BLaER1 treated with 17β-estradiol and CSF1 and Interleukin-3, amounts not matched to agents 10 nM and 100 nM (cell line): ENCODE measurements at regions not wholly inside any gene's neighbourhood (a gene's known extent, or its start where the extent isn't known, plus 50 kb on each side); places are given as distances from the start of the nearest gene placed in this dataset.

Source experiments
- H3K27ac ChIP-seq, 11 experiments: shearing (Covaris generic); formaldehyde crosslinking; 2 replicates each; pipeline ENCODE4 v1.8.1; 2022
- H3K27me3 ChIP-seq, 11 experiments: shearing (Covaris generic); formaldehyde crosslinking; 2 replicates each; pipeline ENCODE4 v1.8.1; 2022
- H3K36me3 ChIP-seq, 11 experiments: shearing (Covaris generic); formaldehyde crosslinking; 2 replicates each; pipeline ENCODE4 v1.8.1; 2022
- H3K4me1 ChIP-seq, 10 experiments: shearing (Covaris generic); formaldehyde crosslinking; 2 replicates each; pipeline ENCODE4 v1.8.1; 2022
- H3K4me2 ChIP-seq, 11 experiments: shearing (Covaris generic); formaldehyde crosslinking; 2 replicates each; pipeline ENCODE4 v1.8.1; 2022
- H3K4me3 ChIP-seq, 10 experiments: shearing (Covaris generic); formaldehyde crosslinking; 2 replicates each; pipeline ENCODE4 v1.8.1; 2022
- H3K9ac ChIP-seq, 11 experiments: shearing (Covaris generic); formaldehyde crosslinking; 2 replicates each; pipeline ENCODE4 v1.8.1; 2022
- H3K9me3 ChIP-seq, 11 experiments: shearing (Covaris generic); formaldehyde crosslinking; replicated peaks in 1 of 11; 2 replicates each; pipeline ENCODE4 v1.8.1; 2022
- H4K20me1 ChIP-seq, 11 experiments: shearing (Covaris generic); formaldehyde crosslinking; 2 replicates each; pipeline ENCODE4 v1.8.1; 2022
- Cebpa-rat ChIP-seq, 11 experiments: shearing (Covaris generic); IDR thresholded peaks; 2 replicates each; pipeline ENCODE4 v1.8.1; 2022

- Histone ChIP-seq H3K36me3 (no peaks in the 10 kb centered on the region), H3K4me1 (no peaks in the 10 kb centered on the region), H3K4me2 (no peak overlapping the region), H3K9me3 (no peaks in the 10 kb centered on the region), H3K27me3 (no peaks in the 10 kb centered on the region), H3K4me3 (no peak overlapping the region), H3K9ac (no peak overlapping the region), H4K20me1 (no peaks in the 10 kb centered on the region; a peak in 1 of 22 replicates), H3K27ac (no peak overlapping the region)
- no peak for TF ChIP-seq Cebpa-rat (IDR thresholded peaks at IDR 0.05)
These were observed 125.8 kb upstream of the AJAP1 start for GRCh38 chr1:4528590-4528989.

DNA sequence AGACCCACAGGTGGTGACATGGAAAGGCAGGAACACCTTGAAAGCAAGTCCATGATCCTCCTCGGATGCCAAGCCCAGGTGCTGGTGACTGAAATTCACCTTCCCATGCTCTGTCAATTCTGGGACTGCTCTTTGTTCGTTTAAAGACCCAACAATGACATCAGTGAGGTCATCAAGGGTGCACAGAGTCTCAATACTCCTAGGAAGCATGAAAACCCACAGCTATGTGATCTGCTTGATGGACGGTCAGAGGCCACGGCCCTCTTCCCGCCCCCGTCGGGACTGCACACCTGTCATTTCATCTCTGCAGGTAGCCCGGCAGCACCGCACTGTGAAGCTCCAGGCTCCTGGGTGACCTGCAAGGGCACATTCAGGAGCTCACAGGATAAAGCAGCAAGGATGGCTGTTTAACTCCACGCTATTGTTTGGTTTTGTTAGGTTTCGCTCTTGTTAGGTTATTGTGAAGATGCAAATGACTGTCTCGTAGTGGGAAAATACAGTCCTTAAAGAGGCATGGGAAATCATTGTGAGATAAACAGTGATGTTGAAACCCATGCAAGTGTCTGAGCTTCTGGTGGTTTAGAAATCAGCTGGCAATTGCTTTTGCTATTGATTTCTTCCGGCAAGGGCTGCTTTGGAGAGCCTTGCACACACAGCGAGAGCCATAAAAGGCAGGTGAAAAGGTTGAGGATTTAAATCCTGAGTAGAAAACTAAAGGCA lies 124.8 kb upstream of the AJAP1 start:
- no peak for TF ChIP-seq Cebpa-rat (IDR thresholded peaks at IDR 0.05)
- no peaks in the 10 kb centered on the region for H3K9me3 ChIP-seq
- no peak overlapping the region for H3K9ac ChIP-seq

GRCh38 chr1:4530166-4530785 lies 124.1 kb upstream of the AJAP1 start:
- Histone ChIP-seq H3K27me3 (no peaks in the 10 kb centered on the region), H3K4me2 (no peak overlapping the region), H3K27ac (no peak overlapping the region), H3K9me3 (peaks cover 0 to 6% (median 0%) of the 10 kb centered on the region in 11 experiments; a peak in 1 of 22 replicates), H3K9ac (no peak overlapping the region), H4K20me1 (no peaks in the 10 kb centered on the region; a peak in 1 of 22 replicates), H3K36me3 (no peaks in the 10 kb centered on the region), H3K4me3 (no peak overlapping the region), H3K4me1 (no peaks in the 10 kb centered on the region)
- no peak for TF ChIP-seq Cebpa-rat (IDR thresholded peaks at IDR 0.05)

More for the DNA sequence above, 124.8 kb upstream of the AJAP1 start:
- Histone ChIP-seq H3K36me3 (no peaks in the 10 kb centered on the region), H4K20me1 (no peaks in the 10 kb centered on the region; a peak in 1 of 22 replicates), H3K4me1 (no peaks in the 10 kb centered on the region), H3K27ac (no peak overlapping the region), H3K4me3 (no peak overlapping the region), H3K27me3 (no peaks in the 10 kb centered on the region), H3K4me2 (no peak overlapping the region)

DNA sequence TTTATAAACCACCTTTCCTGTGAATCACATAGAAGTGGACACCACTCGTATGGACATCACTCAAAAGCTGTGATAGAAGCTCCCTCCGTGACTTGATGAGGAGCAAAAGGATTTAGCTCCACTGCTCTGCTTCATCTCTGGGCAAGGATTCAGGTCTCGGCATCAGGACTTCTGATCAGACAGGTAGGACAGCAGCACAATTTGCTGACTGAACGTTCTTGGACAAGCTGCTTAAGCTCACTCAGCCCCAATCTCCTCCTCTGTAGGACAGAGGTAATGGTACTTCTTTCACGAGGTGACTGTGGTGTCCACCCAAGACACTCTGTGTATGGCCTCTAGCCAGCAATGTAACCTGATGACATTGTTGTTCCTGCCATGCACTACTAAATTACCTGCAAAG lies 122.6 kb upstream of the AJAP1 start:
- Histone ChIP-seq H3K36me3 (no peaks in the 10 kb centered on the region), H3K27ac (no peak overlapping the region), H3K9me3 (peaks cover 0 to 12% (median 8%) of the 10 kb centered on the region in 11 experiments; a peak in 7 of 22 replicates), H3K27me3 (no peaks in the 10 kb centered on the region), H4K20me1 (no peaks in the 10 kb centered on the region), H3K9ac (no peak overlapping the region), H3K4me1 (no peaks in the 10 kb centered on the region), H3K4me2 (no peak overlapping the region), H3K4me3 (no peak overlapping the region)
- TF ChIP-seq Cebpa-rat (IDR thresholded peaks at IDR 0.05) = no peak

DNA sequence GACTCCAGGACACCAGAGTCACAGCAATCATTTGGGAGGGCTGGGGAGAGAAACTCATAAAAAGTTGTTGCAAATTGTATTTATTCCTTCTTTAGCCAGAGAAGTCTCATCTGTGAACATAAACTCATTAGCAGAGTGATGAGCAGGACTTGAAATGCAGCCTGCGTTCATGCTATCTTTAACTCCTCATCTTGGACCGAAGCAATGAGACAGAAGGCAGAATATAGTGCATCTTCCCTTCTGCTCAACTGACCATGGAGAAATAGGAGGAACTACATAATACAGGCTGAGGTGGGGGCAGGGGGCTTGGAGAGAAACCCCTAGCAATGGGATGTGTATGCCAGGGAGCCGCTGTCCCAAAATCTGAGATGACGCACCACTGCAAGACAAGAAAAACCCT lies 121.8 kb upstream of the AJAP1 start:
- peaks cover 0 to 12% (median 8%) of the 10 kb centered on the region in 11 experiments; a peak in 7 of 22 replicates for H3K9me3 ChIP-seq
- no peak overlapping the region for H3K4me3 ChIP-seq
- H3K27ac ChIP-seq = no peak overlapping the region
- no peak overlapping the region for H3K4me2 ChIP-seq
- no peak for TF ChIP-seq Cebpa-rat (IDR thresholded peaks at IDR 0.05)
- H3K36me3 ChIP-seq = no peaks in the 10 kb centered on the region
- no peaks in the 10 kb centered on the region for H3K27me3 ChIP-seq
- no peak overlapping the region for H3K9ac ChIP-seq
- no peaks in the 10 kb centered on the region for H4K20me1 ChIP-seq
- no peaks in the 10 kb centered on the region for H3K4me1 ChIP-seq

GRCh38 chr1:4546911-4547310 lies 107.5 kb upstream of the AJAP1 start:
- Histone ChIP-seq H3K27me3 (no peaks in the 10 kb centered on the region), H3K27ac (no peak overlapping the region), H3K9me3 (peaks cover 3 to 12% (median 11%) of the 10 kb centered on the region in 11 experiments; a peak in 13 of 22 replicates), H3K36me3 (no peaks in the 10 kb centered on the region), H3K4me1 (no peaks in the 10 kb centered on the region), H3K4me2 (no peak overlapping the region), H3K9ac (no peak overlapping the region), H3K4me3 (no peak overlapping the region), H4K20me1 (no peaks in the 10 kb centered on the region; a peak in 3 of 22 replicates)
- TF ChIP-seq Cebpa-rat (IDR thresholded peaks at IDR 0.05) = no peak

DNA sequence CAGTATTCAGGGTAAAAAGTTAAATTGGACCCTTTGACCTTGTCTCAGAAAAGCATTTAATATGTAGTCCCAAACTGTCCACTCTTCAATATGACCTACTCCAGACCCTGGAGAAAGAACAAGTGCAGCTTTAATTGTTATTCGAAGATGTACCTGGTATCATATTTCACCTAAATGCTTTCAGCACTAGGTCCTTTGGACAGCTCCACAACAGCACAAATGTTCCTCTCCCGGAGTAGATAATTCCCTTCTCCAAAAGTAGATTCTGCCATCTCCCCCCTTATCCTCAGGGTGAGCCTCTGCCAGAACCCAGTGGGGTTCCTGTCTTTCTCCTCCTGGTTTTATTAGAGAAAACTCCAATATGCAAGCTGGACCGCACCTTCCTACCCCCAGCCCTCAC lies 104.5 kb upstream of the AJAP1 start:
- H3K27ac ChIP-seq = no peak overlapping the region
- H3K4me1 ChIP-seq = no peaks in the 10 kb centered on the region
- no peak overlapping the region for H3K9ac ChIP-seq
- H3K4me2 ChIP-seq = no peak overlapping the region
- no peaks in the 10 kb centered on the region for H3K36me3 ChIP-seq
- H3K27me3 ChIP-seq = no peaks in the 10 kb centered on the region
- TF ChIP-seq Cebpa-rat (IDR thresholded peaks at IDR 0.05) = no peak
- no peaks in the 10 kb centered on the region; a peak in 4 of 22 replicates for H4K20me1 ChIP-seq
- no peak overlapping the region for H3K4me3 ChIP-seq
- H3K9me3 ChIP-seq = no peaks in the 10 kb centered on the region

DNA sequence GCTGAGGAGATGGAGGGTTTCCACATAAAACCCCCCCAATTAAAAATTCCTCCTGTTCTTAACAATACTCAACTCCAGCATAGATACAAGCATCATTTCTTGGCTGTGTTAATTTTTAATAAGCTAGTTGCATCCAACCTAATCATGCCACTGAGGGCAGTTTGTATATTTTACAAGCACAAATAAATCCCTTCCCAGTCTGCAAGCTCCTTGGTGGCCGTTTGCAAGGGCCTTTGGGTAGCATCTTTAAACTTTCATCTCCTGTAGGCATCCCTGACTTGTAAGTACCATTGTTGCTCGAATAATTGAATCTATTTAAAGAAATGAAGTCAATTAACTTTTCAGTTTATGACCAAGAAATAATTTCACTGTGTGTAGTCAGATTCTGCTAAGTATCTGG lies 103.5 kb upstream of the AJAP1 start:
- H3K27me3 ChIP-seq = no peaks in the 10 kb centered on the region
- H3K27ac ChIP-seq = no peak overlapping the region
- H3K9ac ChIP-seq = no peak overlapping the region
- no peaks in the 10 kb centered on the region for H3K4me1 ChIP-seq
- no peak for TF ChIP-seq Cebpa-rat (IDR thresholded peaks at IDR 0.05)
- no peak overlapping the region for H3K4me3 ChIP-seq
- no peaks in the 10 kb centered on the region for H3K9me3 ChIP-seq
- H3K36me3 ChIP-seq = no peaks in the 10 kb centered on the region
- no peaks in the 10 kb centered on the region; a peak in 4 of 22 replicates for H4K20me1 ChIP-seq
- no peak overlapping the region for H3K4me2 ChIP-seq

- H3K4me1 ChIP-seq = no peaks in the 10 kb centered on the region
- no peaks in the 10 kb centered on the region for H3K36me3 ChIP-seq
- H3K9ac ChIP-seq = no peak overlapping the region
- H3K9me3 ChIP-seq = no peaks in the 10 kb centered on the region
- TF ChIP-seq Cebpa-rat (IDR thresholded peaks at IDR 0.05) = no peak
- H3K27me3 ChIP-seq = no peaks in the 10 kb centered on the region
- no peak overlapping the region for H3K27ac ChIP-seq
- H4K20me1 ChIP-seq = no peaks in the 10 kb centered on the region; a peak in 3 of 22 replicates
- no peak overlapping the region for H3K4me3 ChIP-seq
- H3K4me2 ChIP-seq = no peak overlapping the region
These were observed 102.7 kb upstream of the AJAP1 start for GRCh38 chr1:4551706-4552105.

GRCh38 chr1:4553761-4554160 lies 100.6 kb upstream of the AJAP1 start:
- TF ChIP-seq Cebpa-rat (IDR thresholded peaks at IDR 0.05) = no peak
- H3K9me3 ChIP-seq = no peaks in the 10 kb centered on the region
- no peaks in the 10 kb centered on the region; a peak in 2 of 22 replicates for H4K20me1 ChIP-seq
- no peak overlapping the region for H3K4me2 ChIP-seq
- no peak overlapping the region for H3K4me3 ChIP-seq
- H3K27me3 ChIP-seq = no peaks in the 10 kb centered on the region
- H3K27ac ChIP-seq = no peak overlapping the region
- H3K4me1 ChIP-seq = no peaks in the 10 kb centered on the region
- no peak overlapping the region for H3K9ac ChIP-seq
- no peaks in the 10 kb centered on the region for H3K36me3 ChIP-seq
